ENCODE measurements at regions not wholly inside any gene's neighbourhood (a gene's known extent, or its start where the extent isn't known, plus 50 kb on each side); places are given as distances from the start of the nearest gene placed in this dataset.

- H3K4me1 ChIP-seq (ENCODE audit: control insufficient read depth in 5 of 5, insufficient read depth in 5 of 5, low read length in 5 of 5): peaks cover 19 to 60% (median 44%) of the 10 kb centered on the region in 5 donors
- H3K4me3 ChIP-seq (ENCODE audit: low read depth in 1 of 5, low read length in 5 of 5): no peak overlapping the region
- H3K9ac ChIP-seq (ENCODE audit: low read length in 5 of 5): peak overlapping the region in 1 of 5 donors; percentile 7
- peaks cover 0 to 3% (median 0%) of the 10 kb centered on the region in 5 donors for H3K27me3 ChIP-seq (ENCODE audit: control insufficient read depth in 5 of 5, insufficient read depth in 4 of 5, low read length in 5 of 5)
- H3K9me3 ChIP-seq (ENCODE audit: control insufficient read depth in 5 of 5, low read length in 5 of 5): peaks cover 3 to 15% (median 11%) of the 10 kb centered on the region in 5 donors
- H3K36me3 ChIP-seq (ENCODE audit: control insufficient read depth in 5 of 5, insufficient read depth in 5 of 5, low read length in 5 of 5): no peaks in the 10 kb centered on the region
- peak overlapping the region; percentile 65 for H3K27ac ChIP-seq (ENCODE audit: low read depth, low read length)
These were observed 120.5 kb upstream of the NCOR2 start for GRCh38 chr12:124687917-124688316.

DNA sequence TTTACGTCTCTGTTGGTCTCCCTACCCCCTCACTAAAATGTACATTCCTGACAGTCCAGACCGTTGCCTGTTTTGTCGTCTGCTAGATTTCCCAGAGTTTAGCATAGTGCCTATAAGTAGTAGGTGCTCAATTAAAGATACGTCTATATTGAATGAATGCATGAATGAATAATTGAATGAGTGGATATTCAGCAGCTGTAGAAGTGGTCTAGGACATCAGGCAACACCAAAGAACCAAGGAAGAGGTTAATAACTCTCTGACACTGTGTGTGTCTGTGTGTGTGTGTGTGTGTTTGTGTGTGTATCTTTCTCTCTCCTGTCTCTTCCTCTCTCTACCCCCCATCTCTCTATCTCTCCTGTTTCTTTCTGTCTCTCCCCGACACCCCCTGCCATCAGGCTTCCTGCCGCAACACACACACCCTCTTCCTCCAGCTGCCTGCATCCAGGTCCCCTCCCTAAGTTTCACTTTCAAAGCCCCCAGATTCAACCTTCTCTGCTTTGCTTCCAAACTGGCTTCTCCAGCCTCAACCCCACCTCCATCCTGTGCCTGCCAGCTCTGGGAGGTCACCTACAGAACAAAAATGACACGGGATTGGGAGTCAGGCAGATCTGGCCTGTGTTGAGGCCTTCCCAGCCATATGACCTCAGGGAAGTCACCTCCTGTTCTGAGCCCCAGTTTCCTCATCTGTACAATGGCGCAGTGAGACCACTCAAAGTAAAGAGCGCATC, 119.9 kb upstream of the NCOR2 start:
- H3K36me3 ChIP-seq (ENCODE audit: control insufficient read depth in 5 of 5, insufficient read depth in 5 of 5, low read length in 5 of 5): no peaks in the 10 kb centered on the region
- peak overlapping the region; percentile 65 for H3K27ac ChIP-seq (ENCODE audit: low read depth, low read length)
- H3K9ac ChIP-seq (ENCODE audit: low read length in 5 of 5): no peak overlapping the region
- H3K4me3 ChIP-seq (ENCODE audit: low read depth in 1 of 5, low read length in 5 of 5): no peak overlapping the region
- H3K27me3 ChIP-seq (ENCODE audit: control insufficient read depth in 5 of 5, insufficient read depth in 4 of 5, low read length in 5 of 5): peaks cover 0 to 3% (median 0%) of the 10 kb centered on the region in 5 donors
- peaks cover 22 to 65% (median 49%) of the 10 kb centered on the region in 5 donors for H3K4me1 ChIP-seq (ENCODE audit: control insufficient read depth in 5 of 5, insufficient read depth in 5 of 5, low read length in 5 of 5)
- H3K9me3 ChIP-seq (ENCODE audit: control insufficient read depth in 5 of 5, low read length in 5 of 5): peaks cover 2 to 11% (median 6%) of the 10 kb centered on the region in 5 donors

- peak overlapping the region in 1 of 5 donors; percentile 48 for H3K9ac ChIP-seq (ENCODE audit: low read length in 5 of 5)
- H3K36me3 ChIP-seq (ENCODE audit: control insufficient read depth in 5 of 5, insufficient read depth in 5 of 5, low read length in 5 of 5): no peaks in the 10 kb centered on the region
- H3K4me1 ChIP-seq (ENCODE audit: control insufficient read depth in 5 of 5, insufficient read depth in 5 of 5, low read length in 5 of 5): peaks cover 29 to 73% (median 57%) of the 10 kb centered on the region in 5 donors
- H3K4me3 ChIP-seq (ENCODE audit: low read depth in 1 of 5, low read length in 5 of 5): no peak overlapping the region
- H3K27me3 ChIP-seq (ENCODE audit: control insufficient read depth in 5 of 5, insufficient read depth in 4 of 5, low read length in 5 of 5): peaks cover 0 to 3% (median 0%) of the 10 kb centered on the region in 5 donors
- H3K27ac ChIP-seq (ENCODE audit: low read depth, low read length): peak overlapping the region; percentile 89
- peaks cover 0 to 3% (median 0%) of the 10 kb centered on the region in 5 donors for H3K9me3 ChIP-seq (ENCODE audit: control insufficient read depth in 5 of 5, low read length in 5 of 5)
These were observed 119.2 kb upstream of the NCOR2 start for GRCh38 chr12:124686370-124687173.

GRCh38 chr12:124685689-124686369, 118.4 kb upstream of the NCOR2 start:
- peak overlapping the region in 4 of 5 donors; percentile 27 to 56 (median 47) for H3K9ac ChIP-seq (ENCODE audit: low read length in 5 of 5)
- H3K4me3 ChIP-seq (ENCODE audit: low read depth in 1 of 5, low read length in 5 of 5): peak overlapping the region in 3 of 5 donors; percentile 24 to 35 (median 28)
- no peaks in the 10 kb centered on the region for H3K36me3 ChIP-seq (ENCODE audit: control insufficient read depth in 5 of 5, insufficient read depth in 5 of 5, low read length in 5 of 5)
- H3K27ac ChIP-seq (ENCODE audit: low read depth, low read length): peak overlapping the region; percentile 89
- peaks cover 0 to 3% (median 0%) of the 10 kb centered on the region in 5 donors for H3K27me3 ChIP-seq (ENCODE audit: control insufficient read depth in 5 of 5, insufficient read depth in 4 of 5, low read length in 5 of 5)
- H3K9me3 ChIP-seq (ENCODE audit: control insufficient read depth in 5 of 5, low read length in 5 of 5): no peaks in the 10 kb centered on the region
- peaks cover 31 to 81% (median 64%) of the 10 kb centered on the region in 5 donors for H3K4me1 ChIP-seq (ENCODE audit: control insufficient read depth in 5 of 5, insufficient read depth in 5 of 5, low read length in 5 of 5)

- Histone ChIP-seq H3K9me3 (ENCODE audit: control insufficient read depth in 5 of 5, low read length in 5 of 5) (no peaks in the 10 kb centered on the region), H3K9ac (ENCODE audit: low read length in 5 of 5) (peak overlapping the region; percentile 27 to 64 (median 48)), H3K36me3 (ENCODE audit: control insufficient read depth in 5 of 5, insufficient read depth in 5 of 5, low read length in 5 of 5) (no peaks in the 10 kb centered on the region), H3K27ac (ENCODE audit: low read depth, low read length) (peak overlapping the region; percentile 89), H3K4me1 (ENCODE audit: control insufficient read depth in 5 of 5, insufficient read depth in 5 of 5, low read length in 5 of 5) (peaks cover 31 to 88% (median 71%) of the 10 kb centered on the region in 5 donors), H3K4me3 (ENCODE audit: low read depth in 1 of 5, low read length in 5 of 5) (peak overlapping the region; percentile 16 to 35 (median 28)), H3K27me3 (ENCODE audit: control insufficient read depth in 5 of 5, insufficient read depth in 4 of 5, low read length in 5 of 5) (peaks cover 0 to 3% (median 0%) of the 10 kb centered on the region in 5 donors)
These were observed 117.7 kb upstream of the NCOR2 start for GRCh38 chr12:124684971-124685688.

GRCh38 chr12:124684496-124684895, 117.1 kb upstream of the NCOR2 start:
- Histone ChIP-seq H3K36me3 (ENCODE audit: control insufficient read depth in 5 of 5, insufficient read depth in 5 of 5, low read length in 5 of 5) (no peaks in the 10 kb centered on the region), H3K27ac (ENCODE audit: low read depth, low read length) (peak overlapping the region; percentile 89), H3K9me3 (ENCODE audit: control insufficient read depth in 5 of 5, low read length in 5 of 5) (no peaks in the 10 kb centered on the region), H3K4me1 (ENCODE audit: control insufficient read depth in 5 of 5, insufficient read depth in 5 of 5, low read length in 5 of 5) (peaks cover 33 to 91% (median 77%) of the 10 kb centered on the region in 5 donors), H3K27me3 (ENCODE audit: control insufficient read depth in 5 of 5, insufficient read depth in 4 of 5, low read length in 5 of 5) (peaks cover 0 to 3% (median 0%) of the 10 kb centered on the region in 5 donors), H3K9ac (ENCODE audit: low read length in 5 of 5) (peak overlapping the region in 4 of 5 donors; percentile 31 to 64 (median 52)), H3K4me3 (ENCODE audit: low read depth in 1 of 5, low read length in 5 of 5) (peak overlapping the region in 3 of 5 donors; percentile 24 to 35 (median 32))

GRCh38 chr12:124683152-124684124, 116.0 kb upstream of the NCOR2 start:
- Histone ChIP-seq H3K27ac (ENCODE audit: low read depth, low read length) (peak overlapping the region; percentile 89), H3K36me3 (ENCODE audit: control insufficient read depth in 5 of 5, insufficient read depth in 5 of 5, low read length in 5 of 5) (no peaks in the 10 kb centered on the region), H3K27me3 (ENCODE audit: control insufficient read depth in 5 of 5, insufficient read depth in 4 of 5, low read length in 5 of 5) (peaks cover 0 to 3% (median 0%) of the 10 kb centered on the region in 5 donors), H3K9ac (ENCODE audit: low read length in 5 of 5) (peak overlapping the region in 1 of 5 donors; percentile 14), H3K4me3 (ENCODE audit: low read depth in 1 of 5, low read length in 5 of 5) (no peak overlapping the region), H3K4me1 (ENCODE audit: control insufficient read depth in 5 of 5, insufficient read depth in 5 of 5, low read length in 5 of 5) (peaks cover 39 to 98% (median 85%) of the 10 kb centered on the region in 5 donors), H3K9me3 (ENCODE audit: control insufficient read depth in 5 of 5, low read length in 5 of 5) (no peaks in the 10 kb centered on the region)

GRCh38 chr12:124682425-124683151, 115.2 kb upstream of the NCOR2 start:
- peaks cover 0 to 3% (median 0%) of the 10 kb centered on the region in 5 donors for H3K27me3 ChIP-seq (ENCODE audit: control insufficient read depth in 5 of 5, insufficient read depth in 4 of 5, low read length in 5 of 5)
- H3K27ac ChIP-seq (ENCODE audit: low read depth, low read length): peak overlapping the region; percentile 96
- H3K9ac ChIP-seq (ENCODE audit: low read length in 5 of 5): peak overlapping the region in 4 of 5 donors; percentile 47 to 73 (median 70)
- H3K4me3 ChIP-seq (ENCODE audit: low read depth in 1 of 5, low read length in 5 of 5): peak overlapping the region in 1 of 5 donors; percentile 17
- peaks cover 37 to 94% (median 85%) of the 10 kb centered on the region in 5 donors for H3K4me1 ChIP-seq (ENCODE audit: control insufficient read depth in 5 of 5, insufficient read depth in 5 of 5, low read length in 5 of 5)
- no peaks in the 10 kb centered on the region for H3K9me3 ChIP-seq (ENCODE audit: control insufficient read depth in 5 of 5, low read length in 5 of 5)
- H3K36me3 ChIP-seq (ENCODE audit: control insufficient read depth in 5 of 5, insufficient read depth in 5 of 5, low read length in 5 of 5): no peaks in the 10 kb centered on the region
